Activated T-helper 1 cell treated with anti-CD3 and anti-CD28 coated beads, Interleukin-2, amount 50 U/mL, for 16 hours (primary cell): ENCODE measurements at regions not wholly inside any gene's neighbourhood (a gene's known extent, or its start where the extent isn't known, plus 50 kb on each side); places are given as distances from the start of the nearest gene placed in this dataset.

ENCODE experiments used
- DNase-seq, 2 donors: peaks; one replicate each; pipeline ENCODE4 v3.0.0-alpha.2; 2020; ENCODE audit warnings: low read depth in 1 of 2, low spot score in 1 of 2

- no peak for DNase-seq
These were observed 60.7 kb upstream of the BCAT1 start for GRCh38 chr12:25009496-25010092.

- DNase-seq: no peak
These were observed 56.5 kb upstream of the BCAT1 start for GRCh38 chr12:25005376-25005775.

- no peak for DNase-seq
These were observed 55.5 kb upstream of the BCAT1 start for GRCh38 chr12:25004447-25004846.

GRCh38 chr12:25001311-25001710, 52.4 kb upstream of the BCAT1 start:
- DNase-seq: no peak
